CD8-positive, alpha-beta memory T cell (primary cell): ENCODE measurements at regions not wholly inside any gene's neighbourhood (a gene's known extent, or its start where the extent isn't known, plus 50 kb on each side); places are given as distances from the start of the nearest gene placed in this dataset.

Experiments used
- CTCF ChIA-PET: fragments of 350-600 bp; sonication (Branson Sonifier 250); formaldehyde crosslinking; loops from one replicate; lab custom pipeline; 2021; ENCODE audit warnings: antibody characterized with exemption; lab: Charles Lee
- POLR2A ChIA-PET: fragments of 350-600 bp; sonication (Branson Sonifier 250); formaldehyde crosslinking; loops from one replicate; lab custom pipeline; 2021; ENCODE audit warnings: antibody characterized with exemption; lab: Charles Lee
- DNase-seq, 5 donors: peaks; one replicate each; pipeline versions ENCODE4 v3.0.0 to v3.0.0-alpha.2; 2020 to 2022; ENCODE audit warnings: mixed read lengths in 1 of 5
- H3K27ac ChIP-seq: one replicate; pipeline ENCODE4 v1.7.0; 2013; ENCODE audit warnings: low read depth, mild to moderate bottlenecking, low read length, moderate library complexity
- H3K27me3 ChIP-seq: 2 replicates; pipeline ENCODE4 v1.7.0; 2013; ENCODE audit warnings: low read length, mild to moderate bottlenecking; ENCODE audit not compliant: insufficient read depth, poor library complexity, severe bottlenecking
- H3K36me3 ChIP-seq: 2 replicates; pipeline ENCODE4 v1.7.0; 2013; ENCODE audit warnings: mild to moderate bottlenecking, low read length, moderate library complexity; ENCODE audit not compliant: insufficient read depth
- H3K4me1 ChIP-seq: 2 replicates; pipeline ENCODE4 v1.7.0; 2013; ENCODE audit warnings: mild to moderate bottlenecking, low read length, moderate library complexity; ENCODE audit not compliant: insufficient read depth
- H3K4me3 ChIP-seq: 2 replicates; pipeline ENCODE4 v1.7.0; 2013; ENCODE audit warnings: mild to moderate bottlenecking, low read length
- H3K9me3 ChIP-seq: 2 replicates; pipeline ENCODE4 v1.7.0; 2013; ENCODE audit warnings: mild to moderate bottlenecking, low read length
- H3K27ac Mint-ChIP-seq, 8 donors: one replicate each; pipeline ENCODE4 v1.8.0; 2020 to 2021; ENCODE audit warnings: mixed read lengths in 8 of 8, mild to moderate bottlenecking in 6 of 8, inconsistent platforms in 3 of 8, moderate library complexity in 3 of 8
- H3K27me3 Mint-ChIP-seq, 2 donors: one replicate each; pipeline ENCODE4 v1.8.0; 2020 to 2021; ENCODE audit warnings: mixed read lengths in 2 of 2, mild to moderate bottlenecking in 1 of 2, moderate library complexity in 1 of 2
- H3K36me3 Mint-ChIP-seq, 3 donors: one replicate each; pipeline ENCODE4 v1.8.0; 2020 to 2021; ENCODE audit warnings: mixed read lengths in 3 of 3, inconsistent platforms in 1 of 3, mild to moderate bottlenecking in 1 of 3
- H3K4me1 Mint-ChIP-seq, 3 donors: one replicate each; pipeline ENCODE4 v1.8.0; 2020 to 2021; ENCODE audit warnings: mixed read lengths in 3 of 3, inconsistent platforms in 1 of 3, mild to moderate bottlenecking in 1 of 3
- H3K4me3 Mint-ChIP-seq, 7 donors: one replicate each; pipeline ENCODE4 v1.8.0; 2020 to 2021; ENCODE audit warnings: mixed read lengths in 7 of 7, mild to moderate bottlenecking in 6 of 7, moderate library complexity in 4 of 7, inconsistent platforms in 2 of 7
- H3K9me3 Mint-ChIP-seq, 5 donors: one replicate each; pipeline ENCODE4 v1.8.0; 2020 to 2022; ENCODE audit warnings: mixed read lengths in 5 of 5, mild to moderate bottlenecking in 3 of 5, moderate library complexity in 2 of 5, inconsistent platforms in 1 of 5

DNA sequence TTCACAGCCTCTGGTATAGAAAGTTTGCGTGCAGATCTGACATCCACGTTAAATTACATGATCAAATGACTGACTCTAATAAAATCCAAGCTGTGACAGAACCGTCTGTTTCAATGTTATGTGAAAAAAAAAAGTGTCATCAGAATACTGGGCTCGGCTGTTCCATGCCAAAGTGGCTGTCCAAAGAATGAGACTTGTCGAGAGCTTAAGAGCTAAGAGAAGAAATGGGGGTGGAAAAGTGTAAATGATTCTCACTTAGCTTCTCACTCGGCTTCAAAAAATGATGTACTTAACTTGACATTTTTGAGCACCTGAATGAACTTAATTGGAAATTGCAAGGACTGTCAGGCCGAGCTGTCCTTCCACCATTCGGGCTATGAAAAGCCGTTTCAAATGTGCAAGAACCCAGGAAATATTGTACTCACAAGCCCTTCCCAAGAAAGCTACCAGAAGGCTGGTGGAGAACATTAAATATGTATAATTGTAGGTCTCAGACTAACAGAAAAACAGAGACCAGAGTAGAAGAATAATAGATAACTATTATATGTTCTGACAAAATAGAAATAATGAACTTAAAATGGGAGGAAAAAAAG is 78.0 kb downstream of the DIO3 start:
- H3K4me3 ChIP-seq, result no peak overlapping the region
- H3K36me3 ChIP-seq, result no peaks in the 10 kb centered on the region
- no peak for DNase-seq
- no peaks in the 10 kb centered on the region for H3K27me3 ChIP-seq
- no peaks in the 10 kb centered on the region for H3K9me3 ChIP-seq
- ChIA-PET CTCF (interaction anchor here (1.1 kb wide), 1 partner anchor 12 kb away, joined by 3 read pairs; no protein-coding TSS in a partner anchor), POLR2A (no interaction called here)
- no peaks in the 10 kb centered on the region for H3K9me3 Mint-ChIP-seq
- peaks cover 23 to 61% of the 10 kb centered on the region in 2 donors for H3K27me3 Mint-ChIP-seq
- H3K27ac Mint-ChIP-seq, result no peak overlapping the region
- no peaks in the 10 kb centered on the region for H3K4me1 ChIP-seq
- H3K27ac ChIP-seq, result no peak overlapping the region
- no peak overlapping the region for H3K4me3 Mint-ChIP-seq
- peaks cover 0 to 5% (median 4%) of the 10 kb centered on the region in 3 donors for H3K4me1 Mint-ChIP-seq
- no peaks in the 10 kb centered on the region for H3K36me3 Mint-ChIP-seq

DNA sequence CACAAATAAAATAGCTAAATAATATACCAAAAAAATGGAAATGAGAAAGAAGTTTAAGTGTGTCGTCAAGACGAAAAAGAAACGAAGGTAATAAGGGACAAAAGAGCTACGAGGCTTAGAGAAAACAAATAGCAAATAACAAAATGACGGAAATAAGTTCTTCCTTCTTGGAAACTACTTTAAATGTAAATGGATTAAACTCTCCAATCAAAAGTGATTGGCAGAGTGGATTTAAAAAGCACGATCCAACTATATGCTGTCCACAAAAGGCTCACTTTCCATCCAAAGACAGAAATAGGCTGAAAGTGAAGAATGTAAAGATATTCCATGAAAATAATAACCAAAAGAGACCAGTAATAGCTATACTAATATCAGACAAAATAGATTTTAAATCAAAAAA is 82.4 kb downstream of the DIO3 start:
- Mint-ChIP-seq H3K27me3 (peaks cover 19 to 55% of the 10 kb centered on the region in 2 donors), H3K9me3 (peaks cover 0 to 19% (median 11%) of the 10 kb centered on the region in 5 donors), H3K27ac (no peak overlapping the region), H3K4me3 (no peak overlapping the region), H3K4me1 (no peaks in the 10 kb centered on the region), H3K36me3 (peaks cover 0 to 10% (median 0%) of the 10 kb centered on the region in 3 donors)
- H3K27ac ChIP-seq, result no peak overlapping the region
- H3K9me3 ChIP-seq, result no peaks in the 10 kb centered on the region
- no peaks in the 10 kb centered on the region for H3K36me3 ChIP-seq
- no peak overlapping the region for H3K4me3 ChIP-seq
- no peak for DNase-seq
- no peaks in the 10 kb centered on the region for H3K4me1 ChIP-seq
- CTCF ChIA-PET, result no interaction called here
- H3K27me3 ChIP-seq, result no peaks in the 10 kb centered on the region
- POLR2A ChIA-PET, result no interaction called here

- ChIA-PET CTCF (no interaction called here), POLR2A (no interaction called here)
- no peak for DNase-seq
- no peaks in the 10 kb centered on the region for H3K9me3 ChIP-seq
- no peaks in the 10 kb centered on the region for H3K36me3 Mint-ChIP-seq
- no peaks in the 10 kb centered on the region for H3K4me1 ChIP-seq
- no peak overlapping the region for H3K4me3 Mint-ChIP-seq
- peaks cover 0 to 12% (median 8%) of the 10 kb centered on the region in 5 donors for H3K9me3 Mint-ChIP-seq
- H3K27ac ChIP-seq, result no peak overlapping the region
- H3K27me3 Mint-ChIP-seq, result peaks cover 14 to 33% of the 10 kb centered on the region in 2 donors
- peak overlapping the region in 1 of 8 donors; percentile 17 for H3K27ac Mint-ChIP-seq
- H3K4me1 Mint-ChIP-seq, result no peaks in the 10 kb centered on the region
- H3K4me3 ChIP-seq, result no peak overlapping the region
- no peaks in the 10 kb centered on the region for H3K36me3 ChIP-seq
- no peaks in the 10 kb centered on the region for H3K27me3 ChIP-seq
These were observed 92.8 kb downstream of the DIO3 start for GRCh38 chr14:101654051-101654450.

GRCh38 chr14:101657372-101657771 is 96.1 kb downstream of the DIO3 start:
- Mint-ChIP-seq H3K36me3 (no peaks in the 10 kb centered on the region), H3K9me3 (no peaks in the 10 kb centered on the region), H3K4me3 (no peak overlapping the region), H3K4me1 (no peaks in the 10 kb centered on the region), H3K27me3 (peaks cover 20 to 39% of the 10 kb centered on the region in 2 donors), H3K27ac (no peak overlapping the region)
- no peaks in the 10 kb centered on the region for H3K4me1 ChIP-seq
- no peaks in the 10 kb centered on the region for H3K27me3 ChIP-seq
- H3K27ac ChIP-seq, result no peak overlapping the region
- CTCF ChIA-PET, result no interaction called here
- POLR2A ChIA-PET, result no interaction called here
- H3K9me3 ChIP-seq, result no peaks in the 10 kb centered on the region
- no peak overlapping the region for H3K4me3 ChIP-seq
- DNase-seq, result no peak
- no peaks in the 10 kb centered on the region for H3K36me3 ChIP-seq

DNA sequence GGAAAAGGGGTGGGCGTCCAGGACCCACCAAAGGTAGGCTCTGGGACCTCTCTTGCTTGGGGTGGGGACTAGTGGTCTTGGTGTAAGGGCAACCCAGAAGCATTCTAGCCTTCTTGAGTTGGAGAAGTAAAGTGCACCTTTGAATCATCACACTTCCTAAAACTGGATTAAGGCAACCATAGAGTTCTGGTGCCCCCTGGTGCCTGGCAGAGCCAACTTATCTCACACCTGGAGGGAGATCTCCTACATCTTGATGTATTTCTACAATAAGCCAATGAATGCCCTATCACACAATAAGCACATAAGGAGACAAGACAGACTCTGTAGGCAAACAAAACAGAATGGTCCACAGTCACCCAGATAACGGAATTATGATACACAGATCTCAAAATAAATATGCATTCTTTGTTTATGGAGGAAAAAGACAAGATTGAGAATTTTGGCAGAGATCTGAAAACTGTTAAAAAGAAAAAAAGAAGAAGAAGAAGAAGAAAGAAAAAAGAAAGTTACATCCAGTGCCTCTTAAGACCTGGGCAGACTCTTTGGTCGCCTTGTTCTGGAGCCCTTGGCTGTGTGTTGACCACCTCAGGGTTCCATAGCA is 95.9 kb upstream of the PPP2R5C start:
- H3K27ac ChIP-seq, result no peak overlapping the region
- CTCF ChIA-PET, result no interaction called here
- DNase-seq, result peak in 1 of 5 donors; percentile 3
- Mint-ChIP-seq H3K9me3 (peaks cover 17 to 27% (median 25%) of the 10 kb centered on the region in 5 donors), H3K27me3 (peaks cover 31 to 60% of the 10 kb centered on the region in 2 donors), H3K27ac (no peak overlapping the region), H3K36me3 (peaks cover 0 to 27% (median 0%) of the 10 kb centered on the region in 3 donors), H3K4me1 (no peaks in the 10 kb centered on the region), H3K4me3 (no peak overlapping the region)
- POLR2A ChIA-PET, result no interaction called here
- H3K9me3 ChIP-seq, result no peaks in the 10 kb centered on the region
- H3K36me3 ChIP-seq, result no peaks in the 10 kb centered on the region
- H3K4me3 ChIP-seq, result no peak overlapping the region
- H3K27me3 ChIP-seq, result peaks cover 8% of the 10 kb centered on the region
- H3K4me1 ChIP-seq, result no peaks in the 10 kb centered on the region

DNA sequence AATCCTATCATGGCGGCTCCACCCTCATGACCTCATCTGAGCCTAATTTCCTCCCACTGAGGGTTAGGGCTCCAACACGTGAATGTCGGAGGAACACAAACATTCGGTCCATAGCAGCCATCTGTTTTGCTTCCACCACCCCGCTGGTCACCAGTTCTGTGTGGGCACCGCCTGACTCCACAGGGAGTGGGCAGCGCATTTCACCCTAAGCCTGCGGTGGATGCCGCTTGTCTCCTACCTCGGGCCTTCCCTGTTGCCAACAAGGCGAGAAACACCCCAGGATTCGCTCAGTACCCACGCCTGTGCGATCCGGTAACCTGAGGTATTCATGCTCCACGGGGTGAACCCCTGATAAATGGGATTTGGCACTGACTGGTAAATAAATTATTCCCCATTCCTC is 95.2 kb upstream of the PPP2R5C start:
- no peak overlapping the region for H3K4me3 Mint-ChIP-seq
- Histone ChIP-seq H3K4me1 (no peaks in the 10 kb centered on the region), H3K4me3 (no peak overlapping the region), H3K9me3 (no peaks in the 10 kb centered on the region), H3K27ac (no peak overlapping the region), H3K36me3 (no peaks in the 10 kb centered on the region), H3K27me3 (peaks cover 8% of the 10 kb centered on the region)
- no peak for DNase-seq
- POLR2A ChIA-PET, result no interaction called here
- H3K36me3 Mint-ChIP-seq, result peaks cover 0 to 34% (median 2%) of the 10 kb centered on the region in 3 donors
- no peaks in the 10 kb centered on the region for H3K4me1 Mint-ChIP-seq
- CTCF ChIA-PET, result no interaction called here
- H3K27ac Mint-ChIP-seq, result no peak overlapping the region
- peaks cover 29 to 59% of the 10 kb centered on the region in 2 donors for H3K27me3 Mint-ChIP-seq
- peaks cover 19 to 33% (median 30%) of the 10 kb centered on the region in 5 donors for H3K9me3 Mint-ChIP-seq

- H3K27ac Mint-ChIP-seq, result no peak overlapping the region
- peaks cover 0 to 44% (median 3%) of the 10 kb centered on the region in 3 donors for H3K36me3 Mint-ChIP-seq
- no peak overlapping the region for H3K4me3 Mint-ChIP-seq
- no peak for DNase-seq
- H3K9me3 ChIP-seq, result no peaks in the 10 kb centered on the region
- no peaks in the 10 kb centered on the region for H3K4me1 Mint-ChIP-seq
- no peaks in the 10 kb centered on the region for H3K4me1 ChIP-seq
- ChIA-PET POLR2A (no interaction called here), CTCF (no interaction called here)
- H3K36me3 ChIP-seq, result no peaks in the 10 kb centered on the region
- H3K27ac ChIP-seq, result no peak overlapping the region
- H3K9me3 Mint-ChIP-seq, result peaks cover 19 to 37% (median 32%) of the 10 kb centered on the region in 5 donors
- H3K4me3 ChIP-seq, result no peak overlapping the region
- H3K27me3 ChIP-seq, result peaks cover 8% of the 10 kb centered on the region
- peaks cover 28 to 51% of the 10 kb centered on the region in 2 donors for H3K27me3 Mint-ChIP-seq
These were observed 91.9 kb upstream of the PPP2R5C start for GRCh38 chr14:101669629-101670028.

GRCh38 chr14:101673873-101674272 is 87.6 kb upstream of the PPP2R5C start:
- H3K27ac Mint-ChIP-seq, result no peak overlapping the region
- H3K4me3 ChIP-seq, result no peak overlapping the region

More at GRCh38 chr14:101673873-101674272, 87.6 kb upstream of the PPP2R5C start:
- POLR2A ChIA-PET, result no interaction called here
- Histone ChIP-seq H3K4me1 (no peaks in the 10 kb centered on the region), H3K9me3 (no peaks in the 10 kb centered on the region), H3K36me3 (no peaks in the 10 kb centered on the region), H3K27ac (no peak overlapping the region), H3K27me3 (no peaks in the 10 kb centered on the region)
- Mint-ChIP-seq H3K27me3 (peaks cover 11 to 24% of the 10 kb centered on the region in 2 donors), H3K36me3 (peaks cover 0 to 31% (median 3%) of the 10 kb centered on the region in 3 donors), H3K4me1 (no peaks in the 10 kb centered on the region), H3K4me3 (no peak overlapping the region), H3K9me3 (peaks cover 16 to 26% (median 24%) of the 10 kb centered on the region in 5 donors)
- DNase-seq, result no peak
- CTCF ChIA-PET, result no interaction called here
